BLaER1 (cell line): ENCODE measurements at regions not wholly inside any gene's neighbourhood (a gene's known extent, or its start where the extent isn't known, plus 50 kb on each side); places are given as distances from the start of the nearest gene placed in this dataset.
"Not testable (repeated sequence)": the region's sequence is repeated elsewhere in the genome, so short reads cannot be mapped to it uniquely, and the experiment has no call there.

Experiments used
- H3K27ac ChIP-seq: shearing (Covaris generic); formaldehyde crosslinking; 2 replicates; pipeline ENCODE4 v1.8.1; 2022
- H3K27me3 ChIP-seq: shearing (Covaris generic); formaldehyde crosslinking; 2 replicates; pipeline ENCODE4 v1.8.1; 2022
- H3K36me3 ChIP-seq: shearing (Covaris generic); formaldehyde crosslinking; 2 replicates; pipeline ENCODE4 v1.8.1; 2022
- H3K4me1 ChIP-seq: shearing (Covaris generic); formaldehyde crosslinking; 2 replicates; pipeline ENCODE4 v1.8.1; 2022
- H3K4me2 ChIP-seq: shearing (Covaris generic); formaldehyde crosslinking; 2 replicates; pipeline ENCODE4 v1.8.1; 2022
- H3K4me3 ChIP-seq: shearing (Covaris generic); formaldehyde crosslinking; 2 replicates; pipeline ENCODE4 v1.8.1; 2022
- H3K9ac ChIP-seq: shearing (Covaris generic); formaldehyde crosslinking; 2 replicates; pipeline ENCODE4 v1.8.1; 2022
- H3K9me3 ChIP-seq: shearing (Covaris generic); formaldehyde crosslinking; 2 replicates; pipeline ENCODE4 v1.8.1; 2022
- H4K20me1 ChIP-seq: shearing (Covaris generic); formaldehyde crosslinking; 2 replicates; pipeline ENCODE4 v1.8.1; 2022
- Cebpa-rat ChIP-seq: shearing (Covaris generic); IDR thresholded peaks from 2 replicates; pipeline ENCODE4 v1.8.1; 2022

- H3K9ac ChIP-seq: no peak overlapping the region
- no peaks in the 10 kb centered on the region for H3K9me3 ChIP-seq
- no peak overlapping the region for H3K27ac ChIP-seq
- no peak overlapping the region for H3K4me3 ChIP-seq
- H3K4me2 ChIP-seq: no peak overlapping the region
- no peaks in the 10 kb centered on the region for H3K36me3 ChIP-seq
- H3K4me1 ChIP-seq: no peaks in the 10 kb centered on the region
- H4K20me1 ChIP-seq: no peaks in the 10 kb centered on the region
- TF ChIP-seq Cebpa-rat: no peak
- H3K27me3 ChIP-seq: no peaks in the 10 kb centered on the region
Observed at GRCh38 chr20:55668631-55669030, 336.7 kb downstream of the CBLN4 start.

GRCh38 chr20:55667955-55668354 lies 337.4 kb downstream of the CBLN4 start:
- Histone ChIP-seq H3K4me3 (no peak overlapping the region), H3K9ac (no peak overlapping the region), H3K27ac (no peak overlapping the region), H3K4me1 (no peaks in the 10 kb centered on the region), H3K4me2 (no peak overlapping the region), H4K20me1 (no peaks in the 10 kb centered on the region), H3K27me3 (no peaks in the 10 kb centered on the region), H3K36me3 (no peaks in the 10 kb centered on the region), H3K9me3 (no peaks in the 10 kb centered on the region)
- TF ChIP-seq Cebpa-rat: no peak

- no peak overlapping the region for H3K4me3 ChIP-seq
- H4K20me1 ChIP-seq: no peaks in the 10 kb centered on the region
- TF ChIP-seq Cebpa-rat: no peak
- H3K9ac ChIP-seq: no peak overlapping the region
- no peaks in the 10 kb centered on the region for H3K27me3 ChIP-seq
- H3K36me3 ChIP-seq: no peaks in the 10 kb centered on the region
- no peak overlapping the region for H3K27ac ChIP-seq
- no peaks in the 10 kb centered on the region for H3K9me3 ChIP-seq
- H3K4me1 ChIP-seq: no peaks in the 10 kb centered on the region
- H3K4me2 ChIP-seq: no peak overlapping the region
Observed at GRCh38 chr20:55667024-55667423, 338.3 kb downstream of the CBLN4 start.

GRCh38 chr20:55656231-55656775 lies 349.0 kb downstream of the CBLN4 start:
- Histone ChIP-seq H3K27ac (no peak overlapping the region), H3K9ac (no peak overlapping the region), H3K4me3 (no peak overlapping the region), H3K4me1 (no peaks in the 10 kb centered on the region), H3K27me3 (no peaks in the 10 kb centered on the region), H3K4me2 (no peak overlapping the region), H3K36me3 (no peaks in the 10 kb centered on the region), H3K9me3 (no peaks in the 10 kb centered on the region), H4K20me1 (no peaks in the 10 kb centered on the region)
- no peak for TF ChIP-seq Cebpa-rat

GRCh38 chr20:55650657-55651360 lies 354.5 kb downstream of the CBLN4 start:
- no peak for TF ChIP-seq Cebpa-rat
- no peaks in the 10 kb centered on the region for H3K27me3 ChIP-seq
- H3K4me3 ChIP-seq: no peak overlapping the region
- no peaks in the 10 kb centered on the region for H3K9me3 ChIP-seq
- H3K27ac ChIP-seq: no peak overlapping the region
- H4K20me1 ChIP-seq: no peaks in the 10 kb centered on the region
- no peak overlapping the region for H3K4me2 ChIP-seq
- no peak overlapping the region for H3K9ac ChIP-seq
- H3K36me3 ChIP-seq: no peaks in the 10 kb centered on the region
- H3K4me1 ChIP-seq: no peaks in the 10 kb centered on the region

- no peak overlapping the region for H3K27ac ChIP-seq
- H3K4me2 ChIP-seq: no peak overlapping the region
- H3K36me3 ChIP-seq: no peaks in the 10 kb centered on the region
- no peaks in the 10 kb centered on the region for H3K27me3 ChIP-seq
- no peaks in the 10 kb centered on the region for H3K9me3 ChIP-seq
- H3K9ac ChIP-seq: no peak overlapping the region
- no peaks in the 10 kb centered on the region for H4K20me1 ChIP-seq
- no peak overlapping the region for H3K4me3 ChIP-seq
- no peaks in the 10 kb centered on the region for H3K4me1 ChIP-seq
- no peak for TF ChIP-seq Cebpa-rat
Observed at GRCh38 chr20:55649254-55649653, 356.1 kb downstream of the CBLN4 start.

GRCh38 chr20:55646851-55647250 lies 358.5 kb downstream of the CBLN4 start:
- Histone ChIP-seq H3K36me3 (no peaks in the 10 kb centered on the region), H3K9me3 (no peaks in the 10 kb centered on the region), H4K20me1 (no peaks in the 10 kb centered on the region), H3K27me3 (no peaks in the 10 kb centered on the region), H3K27ac (no peak overlapping the region), H3K9ac (no peak overlapping the region), H3K4me3 (no peak overlapping the region), H3K4me2 (no peak overlapping the region), H3K4me1 (peaks cover 3% of the 10 kb centered on the region; the same call in 1 of the 2 replicates)
- TF ChIP-seq Cebpa-rat: no peak

GRCh38 chr20:55641497-55641896 lies 363.8 kb downstream of the CBLN4 start:
- Histone ChIP-seq H3K27ac (no peak overlapping the region), H3K27me3 (no peaks in the 10 kb centered on the region), H3K9me3 (no peaks in the 10 kb centered on the region), H3K4me3 (no peak overlapping the region), H3K4me1 (peaks cover 14% of the 10 kb centered on the region), H4K20me1 (no peaks in the 10 kb centered on the region), H3K9ac (no peak overlapping the region), H3K4me2 (peak overlapping the region; percentile 36), H3K36me3 (no peaks in the 10 kb centered on the region)
- no peak for TF ChIP-seq Cebpa-rat

GRCh38 chr20:55635870-55636269 lies 369.4 kb downstream of the CBLN4 start:
- peaks cover 1% of the 10 kb centered on the region for H3K4me1 ChIP-seq
- no peak overlapping the region for H3K27ac ChIP-seq
- no peaks in the 10 kb centered on the region for H3K9me3 ChIP-seq
- H4K20me1 ChIP-seq: no peaks in the 10 kb centered on the region
- H3K4me3 ChIP-seq: no peak overlapping the region
- H3K27me3 ChIP-seq: no peaks in the 10 kb centered on the region
- no peak overlapping the region for H3K9ac ChIP-seq
- TF ChIP-seq Cebpa-rat: no peak
- H3K36me3 ChIP-seq: no peaks in the 10 kb centered on the region
- H3K4me2 ChIP-seq: no peak overlapping the region

- no peak overlapping the region for H3K9ac ChIP-seq
- TF ChIP-seq Cebpa-rat: no peak
- H3K4me3 ChIP-seq: no peak overlapping the region
- no peaks in the 10 kb centered on the region for H4K20me1 ChIP-seq
- no peaks in the 10 kb centered on the region for H3K27me3 ChIP-seq
- H3K4me1 ChIP-seq: no peaks in the 10 kb centered on the region
- H3K9me3 ChIP-seq: no peaks in the 10 kb centered on the region
- H3K27ac ChIP-seq: no peak overlapping the region
- no peaks in the 10 kb centered on the region for H3K36me3 ChIP-seq
- H3K4me2 ChIP-seq: no peak overlapping the region
Observed at GRCh38 chr20:55632592-55632991, 372.7 kb downstream of the CBLN4 start.

- not testable (repeated sequence) for H3K4me1 ChIP-seq, H3K27me3 ChIP-seq, H3K27ac ChIP-seq, H3K9me3 ChIP-seq, H4K20me1 ChIP-seq, H3K4me2 ChIP-seq, H3K4me3 ChIP-seq, H3K36me3 ChIP-seq, H3K9ac ChIP-seq
Observed at GRCh38 chr20:55629143-55629542, 376.2 kb downstream of the CBLN4 start.
